ENCODE measurements at regions not wholly inside any gene's neighbourhood (a gene's known extent, or its start where the extent isn't known, plus 50 kb on each side); places are given as distances from the start of the nearest gene placed in this dataset.
"Not testable (repeated sequence)": the region's sequence is repeated elsewhere in the genome, so short reads cannot be mapped to it uniquely, and the experiment has no call there.

DNA sequence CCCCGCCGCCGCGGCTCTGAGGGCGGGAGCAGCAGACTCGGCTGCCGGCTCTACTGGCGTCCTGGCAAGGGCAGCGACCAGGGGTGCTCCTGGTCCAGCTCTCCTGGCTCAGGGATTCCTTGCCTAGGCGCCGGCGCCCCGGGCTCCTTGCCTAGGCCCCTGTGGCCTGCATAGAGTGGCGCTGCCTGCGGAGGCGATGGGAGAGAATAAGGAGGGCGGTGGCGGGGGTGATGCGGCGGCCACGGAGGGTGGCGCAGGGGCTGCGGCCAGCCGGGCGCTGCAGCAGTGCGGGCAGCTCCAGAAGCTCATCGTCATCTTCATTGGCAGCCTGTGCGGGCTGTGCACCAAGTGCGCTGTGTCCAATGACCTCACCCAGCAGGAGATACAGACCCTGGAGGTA is 136.6 kb upstream of the TP53TG3D start:
- not testable (repeated sequence) for DNase-seq (ENCODE audit: low read depth)

DNA sequence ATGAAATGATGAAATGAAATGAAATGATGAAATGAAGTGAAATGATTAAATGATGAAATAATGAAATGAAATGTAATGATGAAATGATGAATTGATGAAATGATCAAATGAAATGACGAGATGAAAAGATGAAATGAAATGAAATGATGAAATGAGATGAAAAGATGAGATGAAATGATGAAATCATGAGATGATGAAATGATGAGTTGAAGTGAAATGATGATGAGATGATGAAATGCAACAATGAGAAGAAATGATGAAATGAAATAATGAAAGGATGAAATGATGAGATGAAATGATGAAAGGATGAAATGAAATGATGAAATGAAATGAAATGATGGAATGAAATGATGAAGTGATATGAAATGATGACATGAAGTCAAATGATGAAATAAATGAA is 132.7 kb upstream of the TP53TG3D start:
- DNase-seq (ENCODE audit: low read depth) = not testable (repeated sequence)

DNA sequence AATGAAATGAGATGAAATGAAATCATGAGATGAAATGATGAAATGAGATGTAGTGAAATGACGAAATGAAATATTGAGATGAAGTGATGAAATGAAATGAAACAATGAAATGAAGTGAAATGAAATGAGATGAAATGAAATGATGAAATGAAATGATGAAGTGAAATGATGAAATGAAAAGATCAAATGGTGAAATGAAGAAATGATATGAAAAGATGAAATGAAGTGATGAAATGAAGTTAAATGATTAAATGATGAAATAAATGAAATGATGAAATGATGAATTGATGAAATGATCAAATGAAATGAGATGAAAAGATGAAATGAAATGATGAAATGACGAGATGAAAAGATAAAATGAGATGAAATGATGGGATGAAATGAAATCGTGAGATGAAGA is 132.3 kb upstream of the TP53TG3D start:
- DNase-seq (ENCODE audit: low read depth) = not testable (repeated sequence)

DNA sequence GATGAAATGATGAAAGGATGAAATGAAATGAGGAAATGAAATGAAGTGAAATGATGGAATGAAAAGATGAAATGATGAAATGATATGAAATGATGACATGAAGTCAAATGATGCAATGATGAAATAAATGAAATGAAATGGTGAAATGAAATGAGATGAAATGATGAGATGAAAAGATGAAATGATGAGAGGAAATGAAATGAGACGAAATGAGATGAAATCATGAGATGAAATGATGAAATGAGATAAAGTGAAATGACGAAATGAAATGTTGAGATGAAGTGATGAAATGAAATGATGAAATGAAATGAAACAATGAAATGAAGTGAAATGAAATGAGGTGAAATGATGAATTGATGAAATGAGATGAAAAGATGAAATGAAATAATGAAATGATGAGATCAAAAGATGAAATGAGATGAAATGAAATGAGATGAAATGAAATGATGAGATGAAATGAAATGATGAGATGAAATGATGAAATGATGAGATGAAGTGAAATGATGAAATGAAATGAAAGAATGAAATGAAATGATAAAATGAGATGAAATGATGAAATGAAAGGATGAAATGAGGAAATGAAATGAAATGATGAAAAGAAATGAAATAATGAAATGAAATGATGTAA is 131.7 kb upstream of the TP53TG3D start:
- not testable (repeated sequence) for DNase-seq (ENCODE audit: low read depth)

DNA sequence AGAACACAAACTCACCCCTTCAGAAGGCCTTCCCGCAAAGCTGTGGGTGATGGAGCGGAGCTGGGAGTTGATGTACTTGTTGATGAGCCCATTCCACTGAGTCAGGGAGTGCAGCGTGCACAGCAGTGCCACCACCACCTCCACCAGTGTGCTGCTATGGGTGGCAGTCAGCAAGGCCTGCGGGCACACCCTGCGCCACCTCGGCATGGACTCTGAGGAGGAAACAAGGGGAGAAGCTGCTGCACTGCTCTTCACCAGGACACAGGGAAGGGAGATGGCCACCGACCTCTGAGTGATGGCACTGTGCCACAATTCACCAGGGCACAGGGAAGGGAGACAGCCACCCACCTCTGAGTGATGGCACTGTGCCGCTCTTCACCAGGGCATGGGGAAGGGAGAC is 100.7 kb upstream of the TP53TG3D start:
- DNase-seq (ENCODE audit: low read depth) = not testable (repeated sequence)

DNA sequence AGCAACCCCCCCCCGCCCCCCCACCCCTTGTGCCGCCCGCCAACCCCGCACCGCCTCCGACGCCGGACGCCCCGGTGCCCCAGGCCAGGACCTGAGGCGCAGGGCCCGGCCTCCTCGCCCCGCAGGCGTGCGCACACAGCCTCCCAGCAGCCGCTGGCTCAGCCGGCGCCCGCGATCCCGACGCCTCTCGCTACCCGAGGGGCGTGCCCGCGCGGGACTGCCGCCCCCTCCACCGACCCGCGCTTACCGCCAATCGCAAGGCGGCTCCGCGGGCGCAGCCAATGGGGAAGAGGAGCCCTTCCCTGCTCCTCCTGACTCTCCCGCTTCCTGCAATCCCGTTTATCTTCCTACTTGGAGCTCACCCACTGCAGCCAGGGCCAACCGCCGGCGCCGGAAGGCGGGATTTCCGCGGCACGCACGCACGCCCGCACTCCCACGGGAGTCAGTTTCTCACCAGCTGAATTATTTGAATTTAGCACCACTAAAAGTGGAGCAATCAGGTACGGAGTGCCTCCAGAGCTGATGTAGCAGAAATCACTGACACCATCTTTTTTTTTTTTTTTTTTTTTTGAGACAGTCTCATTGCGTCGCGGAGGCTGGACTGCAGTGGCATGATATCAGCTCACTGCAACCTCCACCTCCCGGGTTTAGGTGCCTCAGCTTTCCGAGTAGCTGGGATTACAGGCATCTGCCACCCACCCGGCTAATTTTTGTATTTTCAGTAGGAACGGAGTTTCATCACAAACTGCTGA is 65.0 kb upstream of the TP53TG3D start:
- DNase-seq (ENCODE audit: low read depth) = not testable (repeated sequence)

DNA sequence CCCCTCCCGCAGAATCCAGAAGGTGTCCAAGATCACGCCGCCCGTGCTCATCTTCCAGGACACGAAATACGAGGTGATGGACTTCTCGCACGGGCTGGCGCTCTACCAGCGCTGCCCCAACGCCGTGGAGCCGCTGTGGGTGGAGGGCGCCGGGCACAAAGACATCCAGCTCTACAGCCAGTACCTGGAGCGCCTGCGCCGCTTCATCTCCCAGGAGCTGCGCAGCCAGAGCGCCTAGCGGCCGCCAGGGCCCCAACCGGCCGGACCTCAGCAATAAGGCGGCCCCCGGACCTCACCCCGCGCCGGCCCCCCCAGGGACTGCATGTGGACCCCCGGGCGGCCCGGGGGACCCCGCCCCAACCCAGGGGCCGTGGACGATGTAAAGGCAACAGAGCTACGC is 50.5 kb upstream of the TP53TG3D start:
- not testable (repeated sequence) for DNase-seq (ENCODE audit: low read depth)
